DND-41 (cell line): ENCODE measurements at regions not wholly inside any gene's neighbourhood (a gene's known extent, or its start where the extent isn't known, plus 50 kb on each side); places are given as distances from the start of the nearest gene placed in this dataset.
A peak's percentile ranks its signal among the peaks of the same experiment; 100 is the strongest.

Experiments used
- ATAC-seq: fragments of 200-7000 bp; cut with Tn5 transposase; 3 replicates; pipeline ENCODE4 v1.9.1; 2021; ENCODE audit warnings: low read depth; ENCODE audit not compliant: insufficient read depth
- DNase-seq: peaks from one replicate; pipeline ENCODE4 v3.0.0-alpha.2; 2020
- H2AFZ ChIP-seq: 2 replicates; pipeline ENCODE4 v1.6.0; 2012; ENCODE audit warnings: low read depth, low read length
- H3K27ac ChIP-seq: 2 replicates; pipeline ENCODE4 v1.5.1; 2012; ENCODE audit warnings: low read length, inconsistent platforms
- H3K27me3 ChIP-seq: fragments of 200-600 bp; sonication (generic); 2 replicates; pipeline ENCODE4 v1.6.0; 2012; ENCODE audit warnings: low read length, mild to moderate bottlenecking, inconsistent platforms; ENCODE audit not compliant: insufficient read depth, poor library complexity
- H3K36me3 ChIP-seq: 2 replicates; pipeline ENCODE4 v1.5.1; 2012; ENCODE audit warnings: low read length, inconsistent platforms; ENCODE audit not compliant: insufficient read depth
- H3K4me1 ChIP-seq: 2 replicates; pipeline ENCODE4 v1.5.1; 2012; ENCODE audit warnings: mild to moderate bottlenecking, low read length; ENCODE audit not compliant: insufficient read depth
- H3K4me2 ChIP-seq: 2 replicates; pipeline ENCODE4 v1.6.0; 2012; ENCODE audit warnings: mild to moderate bottlenecking, moderate library complexity, low read length, inconsistent platforms; ENCODE audit not compliant: insufficient read depth
- H3K4me3 ChIP-seq, 2 experiments: fragments of 200-600 bp in 1 of 2; shearing (Covaris generic) in 1 of 2; 2 replicates each; pipeline ENCODE4 v1.5.1; 2012 to 2016; ENCODE audit warnings: inconsistent platforms in 2 of 2, low read length in 2 of 2, mild to moderate bottlenecking in 2 of 2, low read depth in 1 of 2, moderate library complexity in 1 of 2
- H3K79me2 ChIP-seq: 2 replicates; pipeline ENCODE4 v1.6.0; 2012; ENCODE audit warnings: low read length, inconsistent platforms; ENCODE audit not compliant: insufficient read depth
- H3K9ac ChIP-seq: 2 replicates; pipeline ENCODE4 v1.6.0; 2012; ENCODE audit warnings: low read depth, mild to moderate bottlenecking, inconsistent platforms, low read length, moderate library complexity
- H3K9me3 ChIP-seq: 2 replicates; pipeline ENCODE4 v1.5.1; 2012; ENCODE audit warnings: low read length, moderate library complexity, mild to moderate bottlenecking, inconsistent platforms; ENCODE audit not compliant: insufficient read depth, severe bottlenecking
- H4K20me1 ChIP-seq: 2 replicates; pipeline ENCODE4 v1.6.0; 2012; ENCODE audit warnings: low read length; ENCODE audit not compliant: insufficient read depth
- CTCF ChIP-seq: IDR thresholded peaks from 2 replicates; pipeline ENCODE4 v1.5.1; 2012; ENCODE audit warnings: borderline replicate concordance, low read length, moderate library complexity, mild to moderate bottlenecking; ENCODE audit not compliant: poor library complexity, severe bottlenecking; ENCODE audit errors: extremely low read depth
- EZH2 ChIP-seq: IDR thresholded peaks from 3 replicates; pipeline ENCODE4 v1.6.1; 2012; ENCODE audit warnings: borderline replicate concordance, low read depth, mild to moderate bottlenecking, moderate library complexity, low read length, inconsistent platforms; ENCODE audit not compliant: severe bottlenecking

DNA sequence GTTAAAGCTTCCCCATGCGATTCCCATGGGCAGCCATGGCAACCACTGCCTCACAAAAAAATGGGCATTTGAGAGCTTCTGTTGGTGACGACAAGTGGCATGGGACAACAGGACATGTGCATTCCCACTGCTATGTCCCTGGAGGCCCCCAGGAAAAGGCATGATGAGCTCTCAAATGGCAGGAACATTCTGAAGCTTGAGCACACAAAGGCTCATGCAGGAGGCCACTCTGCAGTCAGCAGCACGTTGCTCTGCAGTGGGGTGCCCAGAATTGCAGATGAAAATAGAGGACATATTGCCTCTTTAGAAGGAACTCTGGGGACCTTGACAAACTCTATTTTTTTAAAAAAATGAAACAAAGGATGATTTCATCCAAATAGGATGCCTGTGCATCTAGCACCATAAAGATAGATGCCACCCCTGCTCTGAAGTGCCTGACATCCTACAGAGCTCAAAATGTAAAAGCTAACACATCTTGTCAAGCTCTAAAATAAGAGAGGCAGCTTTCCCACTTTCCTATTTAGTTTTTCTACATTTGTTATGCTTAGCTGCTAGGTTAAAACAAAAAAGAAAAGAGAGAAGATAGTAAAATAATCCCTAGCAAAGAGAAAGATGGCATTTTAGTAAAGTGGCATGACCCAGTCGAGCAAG is 277.6 kb upstream of the ZC3H12C start:
- Histone ChIP-seq H3K27me3 (no peaks in the 10 kb centered on the region), H4K20me1 (no peaks in the 10 kb centered on the region), H3K79me2 (no peaks in the 10 kb centered on the region), H3K9me3 (no peaks in the 10 kb centered on the region), H3K4me2 (no peak overlapping the region), H3K4me1 (no peaks in the 10 kb centered on the region), H3K27ac (no peak overlapping the region), H3K9ac (no peak overlapping the region), H2AFZ (no peak overlapping the region), H3K4me3 (no peak overlapping the region), H3K36me3 (no peaks in the 10 kb centered on the region)
- DNase-seq (no peak), ATAC-seq (no peak)
- TF ChIP-seq CTCF = no peak
- no peak for TF ChIP-seq EZH2

DNA sequence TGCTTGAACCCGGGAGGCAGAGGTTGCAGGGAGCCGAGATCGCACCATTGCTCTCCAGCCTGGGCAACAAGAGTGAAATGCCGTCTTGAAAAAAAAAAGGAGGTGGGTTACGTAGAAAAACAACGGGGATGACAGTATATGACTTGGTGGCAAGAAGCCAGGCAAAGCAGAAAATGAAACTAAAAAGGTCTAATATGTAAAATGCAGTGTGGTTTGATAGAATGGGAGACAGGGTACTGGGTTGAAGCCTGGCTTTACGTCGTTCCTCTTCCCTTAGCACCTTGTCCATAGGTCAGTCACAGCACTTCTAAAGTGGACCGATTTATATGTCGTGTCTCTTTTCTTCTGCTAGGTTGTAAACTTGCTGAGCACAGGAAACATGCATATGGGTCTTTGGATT is 274.9 kb upstream of the ZC3H12C start:
- H2AFZ ChIP-seq = no peak overlapping the region

GRCh38 chr11:109819410-109819809 is 273.8 kb upstream of the ZC3H12C start:
- no peak overlapping the region for H3K4me2 ChIP-seq
- H3K9me3 ChIP-seq = no peaks in the 10 kb centered on the region
- H3K36me3 ChIP-seq = no peaks in the 10 kb centered on the region
- DNase-seq (no peak), ATAC-seq (no peak)
- H3K4me1 ChIP-seq = no peaks in the 10 kb centered on the region
- no peak overlapping the region for H3K4me3 ChIP-seq
- no peaks in the 10 kb centered on the region for H4K20me1 ChIP-seq
- no peaks in the 10 kb centered on the region for H3K27me3 ChIP-seq
- no peaks in the 10 kb centered on the region for H3K79me2 ChIP-seq
- no peak overlapping the region for H2AFZ ChIP-seq
- no peak overlapping the region for H3K27ac ChIP-seq
- no peak for TF ChIP-seq EZH2
- no peak for TF ChIP-seq CTCF
- H3K9ac ChIP-seq = no peak overlapping the region

More for the DNA sequence above, 274.9 kb upstream of the ZC3H12C start:
- Histone ChIP-seq H3K4me1 (no peaks in the 10 kb centered on the region), H3K9me3 (no peaks in the 10 kb centered on the region), H3K9ac (no peak overlapping the region), H3K79me2 (no peaks in the 10 kb centered on the region), H3K27ac (no peak overlapping the region), H3K4me3 (no peak overlapping the region), H4K20me1 (no peaks in the 10 kb centered on the region), H3K27me3 (no peaks in the 10 kb centered on the region), H3K4me2 (no peak overlapping the region), H3K36me3 (no peaks in the 10 kb centered on the region)
- no peak for DNase-seq
- no peak for TF ChIP-seq EZH2
- no peak for TF ChIP-seq CTCF
- ATAC-seq = 0 out of 3 replicates have a peak, but pooled peaks have one; percentile 47

GRCh38 chr11:109821511-109821910 is 271.7 kb upstream of the ZC3H12C start:
- no peak overlapping the region for H3K9ac ChIP-seq
- no peak overlapping the region for H3K27ac ChIP-seq
- no peak overlapping the region for H3K4me2 ChIP-seq
- H3K4me1 ChIP-seq = no peaks in the 10 kb centered on the region
- DNase-seq (no peak), ATAC-seq (no peak)
- H3K4me3 ChIP-seq = no peak overlapping the region
- H3K36me3 ChIP-seq = no peaks in the 10 kb centered on the region
- TF ChIP-seq CTCF (no peak), EZH2 (no peak)
- no peaks in the 10 kb centered on the region for H3K27me3 ChIP-seq
- H3K9me3 ChIP-seq = no peaks in the 10 kb centered on the region
- no peaks in the 10 kb centered on the region for H4K20me1 ChIP-seq
- H3K79me2 ChIP-seq = no peaks in the 10 kb centered on the region
- H2AFZ ChIP-seq = no peak overlapping the region
